GM10248 (cell line): ENCODE measurements at regions not wholly inside any gene's neighbourhood (a gene's known extent, or its start where the extent isn't known, plus 50 kb on each side); places are given as distances from the start of the nearest gene placed in this dataset.
"Not testable (repeated sequence)": the region's sequence is repeated elsewhere in the genome, so short reads cannot be mapped to it uniquely, and the experiment has no call there.

ENCODE experiments used
- CTCF ChIA-PET: fragments of 300-600 bp; sonication (Branson Sonifier 250); formaldehyde crosslinking; extraction: SDS; loops from one replicate; lab custom pipeline; 2021; ENCODE audit warnings: antibody characterized with exemption; lab: Yijun Ruan, JAX
- POLR2A ChIA-PET: fragments of 350-650 bp; sonication (Branson Sonifier 250); formaldehyde crosslinking; extraction: SDS; loops from one replicate; lab custom pipeline; 2020; ENCODE audit warnings: antibody characterized with exemption; lab: Yijun Ruan, JAX
- DNase-seq: peaks from one replicate; pipeline ENCODE4 v3.0.0; 2012; ENCODE audit errors: extremely low spot score
- TF ChIP-seq, protein P1 (sequence below): IDR thresholded peaks from 2 replicates; pipeline ENCODE4 v1.5.1; 2012; ENCODE audit warnings: mild to moderate bottlenecking, low read depth; ENCODE audit errors: extremely low read depth, missing control alignments, control extremely low read depth

GRCh38 chr3:90076136-90076535 is 968.7 kb downstream of the EPHA3 start:
- no peak for DNase-seq
- POLR2A ChIA-PET, result no interaction called here
- CTCF ChIA-PET, result interaction anchor here (2.1 kb wide), 1 partner anchor 14 kb away, joined by 6 read pairs; no protein-coding TSS in a partner anchor
- TF ChIP-seq, protein P1, sequence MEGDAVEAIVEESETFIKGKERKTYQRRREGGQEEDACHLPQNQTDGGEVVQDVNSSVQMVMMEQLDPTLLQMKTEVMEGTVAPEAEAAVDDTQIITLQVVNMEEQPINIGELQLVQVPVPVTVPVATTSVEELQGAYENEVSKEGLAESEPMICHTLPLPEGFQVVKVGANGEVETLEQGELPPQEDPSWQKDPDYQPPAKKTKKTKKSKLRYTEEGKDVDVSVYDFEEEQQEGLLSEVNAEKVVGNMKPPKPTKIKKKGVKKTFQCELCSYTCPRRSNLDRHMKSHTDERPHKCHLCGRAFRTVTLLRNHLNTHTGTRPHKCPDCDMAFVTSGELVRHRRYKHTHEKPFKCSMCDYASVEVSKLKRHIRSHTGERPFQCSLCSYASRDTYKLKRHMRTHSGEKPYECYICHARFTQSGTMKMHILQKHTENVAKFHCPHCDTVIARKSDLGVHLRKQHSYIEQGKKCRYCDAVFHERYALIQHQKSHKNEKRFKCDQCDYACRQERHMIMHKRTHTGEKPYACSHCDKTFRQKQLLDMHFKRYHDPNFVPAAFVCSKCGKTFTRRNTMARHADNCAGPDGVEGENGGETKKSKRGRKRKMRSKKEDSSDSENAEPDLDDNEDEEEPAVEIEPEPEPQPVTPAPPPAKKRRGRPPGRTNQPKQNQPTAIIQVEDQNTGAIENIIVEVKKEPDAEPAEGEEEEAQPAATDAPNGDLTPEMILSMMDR, result no peak

DNA sequence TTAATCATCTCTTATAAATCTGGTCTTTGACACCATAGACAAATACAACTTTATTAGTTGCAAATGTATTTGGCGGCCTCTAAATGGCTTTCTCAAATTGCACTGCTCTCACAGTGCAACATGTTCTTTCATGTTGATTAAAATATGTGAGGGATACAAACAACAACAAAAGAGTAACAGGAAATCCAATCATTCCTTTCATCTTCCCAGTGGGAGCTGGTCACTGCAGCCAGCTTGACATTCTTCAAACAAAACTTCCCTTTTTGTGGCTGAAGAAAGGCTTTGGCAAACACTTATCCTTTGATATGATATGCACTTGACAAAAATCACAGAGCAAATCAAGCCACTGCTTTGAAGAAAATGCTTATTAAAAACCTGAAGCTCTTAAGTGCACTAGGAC is 973.6 kb downstream of the EPHA3 start:
- ChIA-PET POLR2A (no interaction called here), CTCF (no interaction called here)
- DNase-seq, result no peak
- TF ChIP-seq, protein P1, result no peak

DNA sequence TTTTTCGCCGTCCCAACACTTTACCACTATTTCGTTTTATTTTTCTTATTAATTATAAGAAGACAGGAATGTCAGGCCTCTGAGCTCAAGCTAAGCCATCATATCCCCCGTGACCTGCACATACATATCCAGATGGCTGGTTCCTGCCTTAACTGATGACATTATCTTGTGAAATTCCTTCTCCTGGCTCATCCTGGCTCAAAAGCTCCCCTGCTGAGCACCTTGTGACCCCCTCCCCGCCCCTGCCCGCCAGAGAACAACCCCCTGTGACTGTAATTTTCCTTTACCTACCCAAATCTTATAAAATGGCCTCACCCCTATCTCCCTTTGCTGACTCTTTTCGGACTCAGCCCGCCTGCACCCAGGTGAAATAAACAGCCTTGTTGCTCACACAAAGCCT is 978.9 kb downstream of the EPHA3 start:
- DNase-seq, POLR2A ChIA-PET, CTCF ChIA-PET: not testable (repeated sequence)

GRCh38 chr3:90087703-90088102 is 980.3 kb downstream of the EPHA3 start:
- DNase-seq, result no peak
- POLR2A ChIA-PET, result no interaction called here
- CTCF ChIA-PET, result no interaction called here
- TF ChIP-seq, protein P1, result no peak

- ChIA-PET POLR2A (no interaction called here), CTCF (interaction anchor here (0.9 to 3.5 kb wide), 7 partner anchors 11 to 1889 kb away, joined by 3 to 11 read pairs (median 4); no protein-coding TSS in a partner anchor)
- DNase-seq, result no peak
- TF ChIP-seq, protein P1, result peak; percentile 12
These were observed 984.1 kb downstream of the EPHA3 start for GRCh38 chr3:90091549-90091948.

- TF ChIP-seq, protein P1, result peak; percentile 34
- CTCF ChIA-PET, result interaction anchor here (1.3 to 3.5 kb wide), 4 partner anchors 9 to 1888 kb away, joined by 3 to 11 read pairs (median 6); no protein-coding TSS in a partner anchor
- DNase-seq, result no peak
- POLR2A ChIA-PET, result no interaction called here
These were observed 985.6 kb downstream of the EPHA3 start for GRCh38 chr3:90092994-90093393.

DNA sequence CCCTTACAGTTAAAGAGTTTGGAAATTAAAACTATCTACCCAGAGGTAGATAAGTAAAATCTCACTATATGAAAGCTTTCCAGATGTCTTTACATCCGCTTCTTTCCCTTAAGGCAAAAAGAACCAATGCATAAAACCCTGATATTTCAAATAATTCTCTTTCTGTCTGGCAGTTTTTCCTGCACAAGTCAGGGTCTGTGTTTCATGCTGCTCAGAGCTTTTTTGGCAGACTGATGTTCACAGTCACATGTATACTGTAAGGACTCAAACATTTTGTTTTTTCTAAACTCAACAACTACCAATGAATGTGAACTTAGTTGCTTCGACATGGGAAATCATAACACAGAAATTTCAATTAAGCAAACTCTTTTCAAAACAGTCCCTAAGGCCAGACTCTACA is 988.4 kb downstream of the EPHA3 start:
- POLR2A ChIA-PET, result no interaction called here
- no peak for DNase-seq
- TF ChIP-seq, protein P1, result no peak
- CTCF ChIA-PET, result no interaction called here
